Mucosa of descending colon (tissue), 3 donors: ENCODE measurements at regions not wholly inside any gene's neighbourhood (a gene's known extent, or its start where the extent isn't known, plus 50 kb on each side); places are given as distances from the start of the nearest gene placed in this dataset.

Source experiments
- ATAC-seq: fragments of 200-7000 bp; cut with Tn5 transposase; one replicate; pipeline ENCODE4 v1.9.1; 2020; ENCODE audit warnings: mild to moderate bottlenecking, moderate library complexity
- DNase-seq, 3 donors: peaks; one replicate each; pipeline ENCODE4 v3.0.0-alpha.2; 2020
- H3K36me3 ChIP-seq: fragments of 200-600 bp; one replicate; pipeline ENCODE4 v1.8.0; 2021; ENCODE audit warnings: low read depth, mild to moderate bottlenecking
- H3K4me1 ChIP-seq: fragments of 200-600 bp; one replicate; pipeline ENCODE4 v1.8.0; 2021; ENCODE audit warnings: low read depth, mild to moderate bottlenecking
- H3K4me3 ChIP-seq: fragments of 200-600 bp; one replicate; pipeline ENCODE4 v1.8.0; 2021; ENCODE audit warnings: mild to moderate bottlenecking
- H3K9me3 ChIP-seq: fragments of 200-600 bp; one replicate; pipeline ENCODE4 v1.8.0; 2021; ENCODE audit warnings: mild to moderate bottlenecking
- CTCF ChIP-seq: fragments of 200-600 bp; IDR thresholded peaks from one replicate; pipeline ENCODE4 v1.8.0; 2022; ENCODE audit warnings: antibody characterized with exemption, mild to moderate bottlenecking
- intact Hi-C, 2 donors: fragments of 100-400 bp; cut with DNase I in 1 of 2; cut with micrococcal nuclease in 1 of 2; formaldehyde crosslinking; loops; one replicate each; pipeline versions ENCODE4 v1.11.0 to v1.11.1; 2022; cut with DNase I, micrococcal nuclease
- donor health status: DM: no; HTN: no; CAD: no; lungs with moderate emphysema.
- donor health status: DM: no; HTN: no; CAD: no.
- donor health status: DM: no; HTN: yes; CAD: no.

DNA sequence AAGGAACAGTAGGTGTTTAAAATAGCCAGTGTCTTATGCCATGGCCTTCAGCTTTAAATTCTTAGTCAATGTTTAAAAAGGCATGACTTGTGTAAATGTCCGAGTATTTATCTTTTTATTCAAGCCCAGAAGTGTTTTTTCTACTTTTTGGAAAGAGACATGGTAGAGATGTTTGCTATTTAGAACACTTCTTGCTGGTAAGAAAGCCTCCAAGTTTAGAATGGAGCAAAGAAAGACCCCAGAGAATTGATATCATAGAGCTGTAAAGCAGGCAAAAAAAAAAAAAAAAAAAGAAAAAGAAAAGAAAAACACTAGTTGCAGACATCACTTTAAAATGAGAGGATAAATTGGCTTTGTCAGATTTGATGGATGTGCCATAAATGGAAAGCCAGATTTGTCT is 375.1 kb downstream of the TMEM167A start:
- H3K4me3 ChIP-seq: no peak overlapping the region
- no peaks in the 10 kb centered on the region for H3K4me1 ChIP-seq
- no peaks in the 10 kb centered on the region for H3K9me3 ChIP-seq
- no peaks in the 10 kb centered on the region for H3K36me3 ChIP-seq
- ATAC-seq (no peak), DNase-seq (no peak)
- intact Hi-C loops: no loop called here
- TF ChIP-seq CTCF: no peak

DNA sequence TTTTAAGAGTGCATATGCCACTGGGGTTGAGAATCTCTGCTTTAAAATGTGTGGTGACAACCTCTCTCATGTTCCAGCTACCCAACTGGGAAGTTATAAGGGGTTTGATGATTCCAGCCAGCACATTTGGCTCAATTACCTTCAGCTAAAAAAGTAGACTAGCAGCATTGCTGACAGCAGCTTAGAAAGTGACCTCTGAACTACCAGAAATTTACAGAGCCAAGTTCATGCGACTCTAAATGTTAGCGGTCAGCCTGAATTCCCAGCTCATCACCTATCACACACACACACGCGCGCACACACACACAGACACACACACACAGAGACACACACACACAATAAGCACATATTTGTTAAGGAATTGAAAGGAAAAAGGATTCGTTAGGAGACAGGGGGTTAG is 377.5 kb downstream of the TMEM167A start:
- H3K9me3 ChIP-seq: no peaks in the 10 kb centered on the region
- no peak for TF ChIP-seq CTCF
- DNase-seq: no peak
- intact Hi-C loops: no loop called here
- no peak overlapping the region for H3K4me3 ChIP-seq
- no peaks in the 10 kb centered on the region for H3K4me1 ChIP-seq
- ATAC-seq: no peak
- H3K36me3 ChIP-seq: no peaks in the 10 kb centered on the region

GRCh38 chr5:82698026-82698425 is 379.2 kb downstream of the TMEM167A start:
- Histone ChIP-seq H3K4me1 (no peaks in the 10 kb centered on the region), H3K4me3 (no peak overlapping the region), H3K9me3 (no peaks in the 10 kb centered on the region), H3K36me3 (no peaks in the 10 kb centered on the region)
- TF ChIP-seq CTCF: no peak
- intact Hi-C loops: no loop called here
- ATAC-seq (no peak), DNase-seq (no peak)

DNA sequence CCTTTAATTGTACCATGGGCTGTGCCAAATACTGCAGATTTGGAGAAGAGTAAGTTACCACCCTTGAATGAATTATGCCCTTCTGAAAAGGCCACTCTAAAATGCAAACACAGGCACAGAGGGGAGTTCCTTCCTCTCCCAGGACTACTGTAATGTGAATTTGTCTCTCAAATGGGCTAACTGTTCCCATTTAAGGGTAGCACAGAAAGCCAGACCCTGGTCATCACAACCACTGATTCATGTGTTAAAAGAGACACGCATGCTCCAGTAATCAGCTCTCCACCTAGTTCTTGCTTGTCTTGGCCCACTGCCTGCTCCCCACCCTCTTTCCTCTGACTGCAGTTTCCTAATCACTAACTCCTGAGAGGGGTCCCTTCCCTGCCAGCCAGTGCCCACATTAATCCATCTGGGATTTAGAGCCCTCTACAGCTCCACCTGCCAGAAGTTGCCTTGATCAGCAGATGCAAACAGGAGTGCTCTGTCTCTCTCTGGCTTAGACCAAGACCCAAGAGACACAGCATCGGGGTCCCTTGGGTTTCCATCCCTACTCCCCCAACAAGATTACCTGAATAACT is 382.4 kb downstream of the TMEM167A start:
- ATAC-seq: no peak
- H3K9me3 ChIP-seq: no peaks in the 10 kb centered on the region
- intact Hi-C loops: no loop called here
- no peaks in the 10 kb centered on the region for H3K4me1 ChIP-seq
- no peak for DNase-seq
- H3K4me3 ChIP-seq: no peak overlapping the region
- no peak for TF ChIP-seq CTCF
- no peaks in the 10 kb centered on the region for H3K36me3 ChIP-seq

DNA sequence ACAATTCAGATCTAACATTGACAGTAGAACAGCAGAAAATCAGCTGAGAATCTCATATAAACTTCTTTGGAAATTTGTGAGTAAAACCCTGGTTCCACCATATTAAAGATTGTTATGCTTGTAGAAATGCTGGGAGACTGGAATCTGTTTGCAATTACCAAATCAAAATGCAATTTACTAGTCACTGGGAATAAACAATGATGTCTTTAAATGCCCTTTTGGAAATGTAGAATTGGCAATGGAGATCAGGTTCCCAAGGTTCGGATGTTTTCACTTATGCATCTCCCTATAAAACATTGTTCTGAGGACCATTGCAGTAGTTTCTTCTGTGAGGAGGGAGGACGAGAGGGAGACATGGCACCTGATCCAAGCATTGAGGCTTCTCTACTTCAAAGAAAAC is 384.4 kb downstream of the TMEM167A start:
- TF ChIP-seq CTCF: no peak
- intact Hi-C loops: no loop called here
- Histone ChIP-seq H3K4me3 (no peak overlapping the region), H3K9me3 (no peaks in the 10 kb centered on the region), H3K4me1 (no peaks in the 10 kb centered on the region), H3K36me3 (no peaks in the 10 kb centered on the region)
- ATAC-seq (no peak), DNase-seq (no peak)

DNA sequence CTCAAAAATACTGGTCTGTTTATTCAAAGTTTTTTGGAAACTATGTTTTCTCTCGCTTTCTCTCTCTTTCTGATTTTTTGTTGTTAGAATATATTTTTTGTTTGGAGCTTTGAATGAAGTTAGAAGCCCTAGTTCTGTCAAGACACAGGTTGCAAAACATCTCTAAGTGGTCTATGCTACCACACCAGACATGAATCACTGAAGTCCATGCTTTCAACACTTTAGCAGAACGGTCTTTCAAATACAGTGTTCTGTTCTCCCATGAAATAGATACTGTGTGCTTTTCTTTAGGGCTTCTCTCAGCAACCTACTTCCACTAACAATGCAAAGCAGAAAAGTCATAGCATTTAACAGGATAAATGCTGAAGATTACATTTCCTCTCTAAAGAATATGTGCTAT is 392.5 kb downstream of the TMEM167A start:
- H3K4me3 ChIP-seq: no peak overlapping the region
- DNase-seq (no peak), ATAC-seq (no peak)
- no peaks in the 10 kb centered on the region for H3K9me3 ChIP-seq
- H3K36me3 ChIP-seq: no peaks in the 10 kb centered on the region
- intact Hi-C loops: no loop called here
- TF ChIP-seq CTCF: no peak
- H3K4me1 ChIP-seq: no peaks in the 10 kb centered on the region
